B cell (primary cell): ENCODE measurements at regions not wholly inside any gene's neighbourhood (a gene's known extent, or its start where the extent isn't known, plus 50 kb on each side); places are given as distances from the start of the nearest gene placed in this dataset.

Source experiments
- EZH2 ChIP-seq: IDR thresholded peaks from 2 replicates; pipeline ENCODE4 v1.6.1; 2012; ENCODE audit warnings: borderline replicate concordance, low read depth, mild to moderate bottlenecking, moderate library complexity, low read length; ENCODE audit not compliant: insufficient read depth, poor library complexity, severe bottlenecking
- TF ChIP-seq, protein P1 (sequence below): fragments of 200-600 bp; IDR thresholded peaks from one replicate; pipeline ENCODE4 v1.8.0; 2022; ENCODE audit warnings: antibody characterized with exemption, mild to moderate bottlenecking

DNA sequence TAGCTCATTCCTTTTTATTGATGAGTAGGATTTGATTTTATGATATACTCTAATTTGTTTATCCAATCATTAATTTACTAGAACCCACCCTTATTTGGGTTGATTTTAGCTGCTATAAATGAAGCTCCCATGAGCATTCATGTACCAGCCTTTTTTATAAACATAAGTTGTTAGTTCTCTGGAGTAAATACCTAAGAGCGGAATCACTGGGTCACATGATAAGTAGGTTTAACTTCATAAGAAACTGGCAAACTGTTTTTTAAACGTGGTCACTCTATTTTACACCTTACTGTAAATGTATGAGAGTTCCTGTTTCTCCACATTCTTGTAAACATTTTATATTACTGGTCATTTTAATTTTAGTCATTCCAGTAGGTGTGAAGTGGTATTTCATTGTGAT is 364.6 kb downstream of the NPR3 start:
- TF ChIP-seq, protein P1, sequence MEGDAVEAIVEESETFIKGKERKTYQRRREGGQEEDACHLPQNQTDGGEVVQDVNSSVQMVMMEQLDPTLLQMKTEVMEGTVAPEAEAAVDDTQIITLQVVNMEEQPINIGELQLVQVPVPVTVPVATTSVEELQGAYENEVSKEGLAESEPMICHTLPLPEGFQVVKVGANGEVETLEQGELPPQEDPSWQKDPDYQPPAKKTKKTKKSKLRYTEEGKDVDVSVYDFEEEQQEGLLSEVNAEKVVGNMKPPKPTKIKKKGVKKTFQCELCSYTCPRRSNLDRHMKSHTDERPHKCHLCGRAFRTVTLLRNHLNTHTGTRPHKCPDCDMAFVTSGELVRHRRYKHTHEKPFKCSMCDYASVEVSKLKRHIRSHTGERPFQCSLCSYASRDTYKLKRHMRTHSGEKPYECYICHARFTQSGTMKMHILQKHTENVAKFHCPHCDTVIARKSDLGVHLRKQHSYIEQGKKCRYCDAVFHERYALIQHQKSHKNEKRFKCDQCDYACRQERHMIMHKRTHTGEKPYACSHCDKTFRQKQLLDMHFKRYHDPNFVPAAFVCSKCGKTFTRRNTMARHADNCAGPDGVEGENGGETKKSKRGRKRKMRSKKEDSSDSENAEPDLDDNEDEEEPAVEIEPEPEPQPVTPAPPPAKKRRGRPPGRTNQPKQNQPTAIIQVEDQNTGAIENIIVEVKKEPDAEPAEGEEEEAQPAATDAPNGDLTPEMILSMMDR = no peak
- no peak for TF ChIP-seq EZH2
